Parathyroid adenoma (tissue), 2 donors: ENCODE measurements at regions not wholly inside any gene's neighbourhood (a gene's known extent, or its start where the extent isn't known, plus 50 kb on each side); places are given as distances from the start of the nearest gene placed in this dataset.

Source experiments
- H2AFZ ChIP-seq: fragments of 300-600 bp; sonication (generic); one replicate; pipeline ENCODE4 v1.7.0; 2017; ENCODE audit warnings: antibody characterized with exemption, mild to moderate bottlenecking
- H3K27ac ChIP-seq: fragments of 300-600 bp; sonication (generic); one replicate; pipeline ENCODE4 v1.7.0; 2017
- H3K27me3 ChIP-seq: fragments of 300-600 bp; sonication (generic); one replicate; pipeline ENCODE4 v1.7.0; 2017; ENCODE audit warnings: low read length; ENCODE audit not compliant: control insufficient read depth, insufficient read depth
- H3K36me3 ChIP-seq: fragments of 300-600 bp; sonication (generic); one replicate; pipeline ENCODE4 v1.7.0; 2017; ENCODE audit warnings: low read length; ENCODE audit not compliant: control insufficient read depth, insufficient read depth
- H3K4me1 ChIP-seq: fragments of 300-600 bp; sonication (generic); one replicate; pipeline ENCODE4 v1.7.0; 2017; ENCODE audit warnings: control low read depth
- H3K4me2 ChIP-seq: fragments of 300-600 bp; sonication (generic); one replicate; pipeline ENCODE4 v1.7.0; 2017; ENCODE audit warnings: low read length
- H3K4me3 ChIP-seq: fragments of 300-600 bp; sonication (generic); one replicate; pipeline ENCODE4 v1.7.0; 2017; ENCODE audit warnings: low read depth, low read length
- H3K79me2 ChIP-seq: fragments of 300-600 bp; sonication (generic); one replicate; pipeline ENCODE4 v1.7.0; 2017; ENCODE audit warnings: control low read depth
- H3K9ac ChIP-seq: fragments of 300-600 bp; sonication (generic); one replicate; pipeline ENCODE4 v1.7.0; 2017; ENCODE audit warnings: mild to moderate bottlenecking
- H3K9me3 ChIP-seq: fragments of 300-600 bp; sonication (generic); one replicate; pipeline ENCODE4 v1.7.0; 2017; ENCODE audit warnings: low read length; ENCODE audit not compliant: control insufficient read depth
- TF ChIP-seq, protein P1 (sequence below): fragments of 300-600 bp; sonication (generic); IDR thresholded peaks from one replicate; pipeline ENCODE4 v1.7.0; 2017; ENCODE audit warnings: antibody characterized with exemption, mild to moderate bottlenecking
- donor health status: primary hyperparathyroidism.

DNA sequence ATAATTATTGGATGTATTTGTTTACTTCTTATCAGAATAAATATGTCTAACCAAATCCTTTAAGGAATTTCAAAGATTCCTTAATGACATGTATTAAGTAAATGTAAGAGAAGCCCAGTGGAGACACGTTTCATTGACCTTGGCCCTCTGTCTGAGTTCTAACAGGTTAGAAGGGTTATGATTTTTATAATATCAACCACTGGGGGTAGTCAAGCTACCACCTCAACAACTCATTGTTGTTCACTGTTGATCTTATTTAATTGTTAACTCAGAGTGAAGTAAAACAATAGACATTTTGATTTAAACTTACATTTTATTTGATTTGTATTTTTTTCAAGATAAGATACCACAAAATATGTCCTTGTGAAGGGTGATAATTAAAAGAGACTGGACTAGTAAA lies 499.2 kb upstream of the COX7C start:
- Histone ChIP-seq H3K4me2 (no peak overlapping the region), H3K4me3 (no peak overlapping the region), H3K4me1 (no peaks in the 10 kb centered on the region)

DNA sequence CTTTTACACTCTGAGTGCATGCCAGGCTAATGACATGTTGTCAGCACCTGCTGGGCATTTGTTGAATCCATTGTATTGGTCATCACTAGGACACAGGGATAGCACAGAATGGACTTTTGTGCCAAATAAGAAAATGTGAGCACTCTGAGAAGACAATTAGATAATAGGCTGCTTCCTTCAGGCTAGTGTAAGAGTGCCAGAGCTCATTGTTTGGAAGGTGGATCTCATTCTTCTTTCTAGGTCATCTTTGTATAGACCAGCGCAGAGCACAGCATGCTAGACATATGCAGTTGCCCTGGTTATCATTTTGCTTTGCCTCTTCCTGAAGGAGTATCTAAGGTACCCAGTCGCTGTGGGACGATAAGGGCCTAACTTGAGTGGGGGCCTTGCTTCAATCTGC lies 493.4 kb upstream of the COX7C start:
- Histone ChIP-seq H3K27ac (no peak overlapping the region), H3K79me2 (no peaks in the 10 kb centered on the region), H3K9ac (no peak overlapping the region), H3K4me3 (no peak overlapping the region), H3K4me1 (no peaks in the 10 kb centered on the region), H3K9me3 (no peaks in the 10 kb centered on the region), H3K36me3 (no peaks in the 10 kb centered on the region), H3K27me3 (no peaks in the 10 kb centered on the region), H3K4me2 (no peak overlapping the region), H2AFZ (no peak overlapping the region)
- TF ChIP-seq, protein P1, sequence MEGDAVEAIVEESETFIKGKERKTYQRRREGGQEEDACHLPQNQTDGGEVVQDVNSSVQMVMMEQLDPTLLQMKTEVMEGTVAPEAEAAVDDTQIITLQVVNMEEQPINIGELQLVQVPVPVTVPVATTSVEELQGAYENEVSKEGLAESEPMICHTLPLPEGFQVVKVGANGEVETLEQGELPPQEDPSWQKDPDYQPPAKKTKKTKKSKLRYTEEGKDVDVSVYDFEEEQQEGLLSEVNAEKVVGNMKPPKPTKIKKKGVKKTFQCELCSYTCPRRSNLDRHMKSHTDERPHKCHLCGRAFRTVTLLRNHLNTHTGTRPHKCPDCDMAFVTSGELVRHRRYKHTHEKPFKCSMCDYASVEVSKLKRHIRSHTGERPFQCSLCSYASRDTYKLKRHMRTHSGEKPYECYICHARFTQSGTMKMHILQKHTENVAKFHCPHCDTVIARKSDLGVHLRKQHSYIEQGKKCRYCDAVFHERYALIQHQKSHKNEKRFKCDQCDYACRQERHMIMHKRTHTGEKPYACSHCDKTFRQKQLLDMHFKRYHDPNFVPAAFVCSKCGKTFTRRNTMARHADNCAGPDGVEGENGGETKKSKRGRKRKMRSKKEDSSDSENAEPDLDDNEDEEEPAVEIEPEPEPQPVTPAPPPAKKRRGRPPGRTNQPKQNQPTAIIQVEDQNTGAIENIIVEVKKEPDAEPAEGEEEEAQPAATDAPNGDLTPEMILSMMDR: no peak

More for the DNA sequence above, 499.2 kb upstream of the COX7C start:
- Histone ChIP-seq H3K79me2 (no peaks in the 10 kb centered on the region), H2AFZ (no peak overlapping the region), H3K9ac (no peak overlapping the region), H3K27ac (no peak overlapping the region), H3K27me3 (no peaks in the 10 kb centered on the region), H3K9me3 (no peaks in the 10 kb centered on the region), H3K36me3 (no peaks in the 10 kb centered on the region)
- TF ChIP-seq, protein P1: no peak

DNA sequence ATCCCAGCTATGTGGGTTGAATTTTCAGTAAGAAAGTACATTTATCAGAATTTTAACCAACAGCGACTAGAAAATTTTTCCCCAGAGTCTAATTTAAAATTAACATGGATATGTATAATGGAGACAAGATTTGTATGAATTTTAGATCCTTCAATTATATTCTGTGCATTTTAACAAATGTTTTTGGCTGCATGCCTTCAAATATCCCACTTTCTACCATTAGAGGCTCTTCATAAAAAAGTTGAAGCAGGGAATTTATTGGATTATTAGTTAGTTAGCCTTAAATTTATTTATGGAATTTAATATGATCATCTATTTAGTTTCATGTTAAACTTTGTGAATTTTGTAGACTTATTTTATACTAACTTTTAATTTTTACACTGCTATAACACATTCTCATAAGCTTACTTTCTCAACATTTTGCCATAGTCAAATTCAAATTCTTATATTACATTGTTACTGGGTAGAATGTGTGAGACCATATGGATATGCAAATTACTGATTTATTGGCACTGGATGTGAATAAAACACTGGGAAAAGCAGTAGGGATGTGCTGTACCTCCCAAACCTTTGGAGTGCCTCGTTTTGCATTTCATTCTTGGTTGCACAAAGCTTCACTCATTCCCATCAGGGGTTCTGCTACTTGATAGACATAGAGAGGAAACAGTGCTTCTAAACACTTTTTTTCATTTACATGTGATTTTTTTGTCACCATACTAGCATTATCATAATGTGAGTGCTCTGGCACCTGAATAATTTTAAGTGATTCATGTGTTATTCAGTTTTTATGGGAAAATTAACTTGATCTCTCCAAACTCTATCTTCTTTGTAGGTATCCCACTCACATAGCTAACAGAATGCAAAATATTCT lies 491.8 kb upstream of the COX7C start:
- Histone ChIP-seq H3K9ac (no peak overlapping the region), H3K4me1 (no peaks in the 10 kb centered on the region), H3K9me3 (no peaks in the 10 kb centered on the region), H3K4me2 (no peak overlapping the region), H3K4me3 (no peak overlapping the region), H3K36me3 (no peaks in the 10 kb centered on the region), H3K27ac (no peak overlapping the region), H3K79me2 (no peaks in the 10 kb centered on the region), H2AFZ (no peak overlapping the region), H3K27me3 (no peaks in the 10 kb centered on the region)
- TF ChIP-seq, protein P1: no peak

DNA sequence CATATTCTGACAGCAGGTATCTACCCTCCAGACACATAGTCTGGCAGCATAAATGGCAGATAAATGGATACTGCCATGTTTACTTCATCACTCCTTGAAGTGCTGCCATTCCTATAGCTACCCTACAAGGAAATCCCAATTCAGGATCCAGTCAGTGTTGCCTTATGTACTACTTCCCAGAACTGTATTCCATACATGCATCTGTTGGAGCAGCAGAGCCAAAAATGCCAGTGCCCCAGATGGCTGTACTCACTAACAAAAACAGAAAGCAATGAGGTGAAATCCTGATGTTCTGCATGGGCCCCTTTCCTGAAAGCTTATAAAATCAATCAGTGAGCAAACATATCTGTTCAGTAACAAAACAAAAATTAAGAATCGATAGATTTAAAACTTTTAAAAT lies 490.0 kb upstream of the COX7C start:
- H3K9ac ChIP-seq: no peak overlapping the region
- no peaks in the 10 kb centered on the region for H3K36me3 ChIP-seq
- no peaks in the 10 kb centered on the region for H3K27me3 ChIP-seq
- no peaks in the 10 kb centered on the region for H3K4me1 ChIP-seq
- no peak overlapping the region for H2AFZ ChIP-seq
- H3K9me3 ChIP-seq: no peaks in the 10 kb centered on the region
- no peak overlapping the region for H3K4me3 ChIP-seq
- TF ChIP-seq, protein P1: no peak
- no peak overlapping the region for H3K27ac ChIP-seq
- H3K4me2 ChIP-seq: no peak overlapping the region
- H3K79me2 ChIP-seq: no peaks in the 10 kb centered on the region

DNA sequence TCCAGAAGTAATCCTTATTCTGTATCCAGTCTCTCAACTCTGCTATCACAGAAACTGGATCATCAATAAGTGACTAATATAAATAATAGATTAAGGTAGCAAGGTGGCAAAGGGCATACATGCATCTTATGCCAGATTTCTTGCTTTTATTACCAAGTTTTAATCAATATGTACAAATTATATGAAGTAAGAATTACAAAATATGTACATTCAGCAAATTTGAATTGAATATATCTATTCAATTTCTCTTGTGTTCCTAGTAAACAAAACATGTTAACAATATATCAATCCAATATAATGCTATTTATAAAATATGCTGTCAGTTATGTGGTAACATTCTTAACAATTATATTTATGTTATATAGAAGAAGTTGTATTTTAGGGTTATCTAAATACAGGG lies 488.7 kb upstream of the COX7C start:
- H3K36me3 ChIP-seq: no peaks in the 10 kb centered on the region
- no peak overlapping the region for H3K9ac ChIP-seq
- no peak overlapping the region for H3K27ac ChIP-seq
- no peaks in the 10 kb centered on the region for H3K79me2 ChIP-seq
- H2AFZ ChIP-seq: no peak overlapping the region
- H3K4me1 ChIP-seq: no peaks in the 10 kb centered on the region
- H3K4me3 ChIP-seq: no peak overlapping the region
- H3K27me3 ChIP-seq: no peaks in the 10 kb centered on the region
- TF ChIP-seq, protein P1: no peak
- H3K4me2 ChIP-seq: no peak overlapping the region
- no peaks in the 10 kb centered on the region for H3K9me3 ChIP-seq
